ENCODE measurements at regions not wholly inside any gene's neighbourhood (a gene's known extent, or its start where the extent isn't known, plus 50 kb on each side); places are given as distances from the start of the nearest gene placed in this dataset.
"Not testable (repeated sequence)": the region's sequence is repeated elsewhere in the genome, so short reads cannot be mapped to it uniquely, and the experiment has no call there.

DNA sequence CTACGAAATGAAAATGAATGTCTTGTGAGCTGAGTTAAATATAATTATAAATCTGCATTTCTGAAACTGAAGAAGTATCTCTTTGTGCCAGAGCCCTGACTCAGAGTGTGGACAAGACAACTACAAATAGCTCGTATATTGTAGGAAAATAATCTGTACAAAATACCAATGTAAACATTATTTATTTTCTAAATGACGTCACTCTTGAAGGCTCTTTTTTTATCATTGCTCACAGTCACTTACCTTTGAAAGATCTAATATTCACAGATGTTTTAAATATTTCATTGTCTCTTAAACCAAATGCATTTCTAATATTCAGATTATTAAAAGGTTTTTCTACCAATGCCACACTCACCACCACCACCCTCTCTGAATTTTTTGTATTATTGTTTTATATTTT, 226.1 kb downstream of the SLCO4C1 start:
- DNase-seq, result no peak
- ChIA-PET POLR2A (no interaction called here), CTCF (no interaction called here)
- Mint-ChIP-seq H3K36me3 (no peaks in the 10 kb centered on the region), H3K4me1 (no peaks in the 10 kb centered on the region), H3K9me3 (peaks cover 0 to 5% (median 0%) of the 10 kb centered on the region in 11 donors), H3K4me3 (no peak overlapping the region), H3K27ac (no peak overlapping the region), H3K27me3 (peaks cover 0 to 7% (median 0%) of the 10 kb centered on the region in 5 donors)
- Histone ChIP-seq H3K9me3 (ENCODE audit: control insufficient read depth in 2 of 3, low read length in 3 of 3) (no peaks in the 10 kb centered on the region), H3K4me1 (ENCODE audit: control insufficient read depth in 2 of 2, insufficient read depth in 2 of 2, low read length in 2 of 2) (no peaks in the 10 kb centered on the region), H3K4me3 (ENCODE audit: low read length) (no peak overlapping the region), H3K36me3 (ENCODE audit: control insufficient read depth in 2 of 3, insufficient read depth in 3 of 3, low read length in 3 of 3) (no peaks in the 10 kb centered on the region), H3K27ac (ENCODE audit: low read depth, low read length) (no peak overlapping the region), H3K27me3 (ENCODE audit: control insufficient read depth in 2 of 2, insufficient read depth in 2 of 2, low read length in 2 of 2) (no peaks in the 10 kb centered on the region)
- intact Hi-C loops (cut with micrococcal nuclease), result no loop called here
- no peak for ATAC-seq

GRCh38 chr5:102068870-102069269, 227.2 kb downstream of the SLCO4C1 start:
- CTCF ChIA-PET, result no interaction called here
- intact Hi-C loops (cut with micrococcal nuclease), result no loop called here
- H3K27me3 ChIP-seq (ENCODE audit: control insufficient read depth in 2 of 2, insufficient read depth in 2 of 2, low read length in 2 of 2), result no peaks in the 10 kb centered on the region
- peaks cover 0 to 11% (median 0%) of the 10 kb centered on the region in 11 donors for H3K9me3 Mint-ChIP-seq
- no peaks in the 10 kb centered on the region for H3K4me1 ChIP-seq (ENCODE audit: control insufficient read depth in 2 of 2, insufficient read depth in 2 of 2, low read length in 2 of 2)
- H3K4me1 Mint-ChIP-seq, result no peaks in the 10 kb centered on the region
- no peaks in the 10 kb centered on the region for H3K36me3 Mint-ChIP-seq
- H3K27me3 Mint-ChIP-seq, result peaks cover 0 to 7% (median 0%) of the 10 kb centered on the region in 5 donors
- H3K27ac ChIP-seq (ENCODE audit: low read depth, low read length), result no peak overlapping the region
- H3K4me3 ChIP-seq (ENCODE audit: low read length), result no peak overlapping the region
- no peak for ATAC-seq
- POLR2A ChIA-PET, result no interaction called here
- no peaks in the 10 kb centered on the region for H3K36me3 ChIP-seq (ENCODE audit: control insufficient read depth in 2 of 3, insufficient read depth in 3 of 3, low read length in 3 of 3)
- no peak overlapping the region for H3K4me3 Mint-ChIP-seq
- no peak overlapping the region for H3K27ac Mint-ChIP-seq
- DNase-seq, result no peak
- H3K9me3 ChIP-seq (ENCODE audit: control insufficient read depth in 2 of 3, low read length in 3 of 3), result no peaks in the 10 kb centered on the region

- Mint-ChIP-seq H3K4me1 (peaks cover 0 to 2% (median 0%) of the 10 kb centered on the region in 7 donors), H3K36me3 (no peaks in the 10 kb centered on the region), H3K27me3 (no peaks in the 10 kb centered on the region), H3K9me3 (peaks cover 0 to 10% (median 4%) of the 10 kb centered on the region in 11 donors), H3K27ac (no peak overlapping the region), H3K4me3 (no peak overlapping the region)
- ChIA-PET CTCF (no interaction called here), POLR2A (no interaction called here)
- Histone ChIP-seq H3K27me3 (ENCODE audit: control insufficient read depth in 2 of 2, insufficient read depth in 2 of 2, low read length in 2 of 2) (no peaks in the 10 kb centered on the region), H3K4me1 (ENCODE audit: control insufficient read depth in 2 of 2, insufficient read depth in 2 of 2, low read length in 2 of 2) (no peaks in the 10 kb centered on the region), H3K9me3 (ENCODE audit: control insufficient read depth in 2 of 3, low read length in 3 of 3) (no peaks in the 10 kb centered on the region), H3K36me3 (ENCODE audit: control insufficient read depth in 2 of 3, insufficient read depth in 3 of 3, low read length in 3 of 3) (no peaks in the 10 kb centered on the region), H3K4me3 (ENCODE audit: low read length) (no peak overlapping the region), H3K27ac (ENCODE audit: low read depth, low read length) (no peak overlapping the region)
- intact Hi-C loops (cut with micrococcal nuclease), result no loop called here
- ATAC-seq (no peak), DNase-seq (no peak)
Observed at GRCh38 chr5:102049517-102049916, 246.6 kb downstream of the SLCO4C1 start.

DNA sequence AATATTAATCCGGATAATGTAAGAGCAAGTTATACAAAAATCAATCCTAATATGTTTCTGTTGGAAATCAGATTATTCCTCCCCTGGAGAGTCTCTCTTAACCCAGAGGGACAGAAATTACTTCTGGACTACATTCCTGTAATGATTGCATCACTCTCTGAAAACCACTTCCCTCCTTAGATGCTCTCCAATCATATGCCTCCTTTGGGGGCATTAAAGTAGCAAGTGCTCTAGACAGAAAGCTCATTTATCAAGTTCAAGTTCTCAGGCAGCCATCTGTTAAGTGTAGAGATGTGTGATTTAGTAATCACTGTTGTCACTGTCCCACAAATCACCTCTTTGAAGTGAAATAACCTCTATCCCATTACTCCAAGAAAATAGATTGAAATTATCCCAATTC, 247.1 kb downstream of the SLCO4C1 start:
- H3K36me3 ChIP-seq (ENCODE audit: control insufficient read depth in 2 of 3, insufficient read depth in 3 of 3, low read length in 3 of 3), result no peaks in the 10 kb centered on the region
- Mint-ChIP-seq H3K27me3 (no peaks in the 10 kb centered on the region), H3K36me3 (no peaks in the 10 kb centered on the region), H3K4me3 (no peak overlapping the region), H3K9me3 (peaks cover 0 to 10% (median 4%) of the 10 kb centered on the region in 11 donors), H3K4me1 (peaks cover 0 to 2% (median 0%) of the 10 kb centered on the region in 7 donors), H3K27ac (no peak overlapping the region)
- CTCF ChIA-PET, result no interaction called here
- no peak overlapping the region for H3K27ac ChIP-seq (ENCODE audit: low read depth, low read length)
- POLR2A ChIA-PET, result no interaction called here
- no peaks in the 10 kb centered on the region for H3K9me3 ChIP-seq (ENCODE audit: control insufficient read depth in 2 of 3, low read length in 3 of 3)
- no peak overlapping the region for H3K4me3 ChIP-seq (ENCODE audit: low read length)
- H3K4me1 ChIP-seq (ENCODE audit: control insufficient read depth in 2 of 2, insufficient read depth in 2 of 2, low read length in 2 of 2), result no peaks in the 10 kb centered on the region
- intact Hi-C loops (cut with micrococcal nuclease), result no loop called here
- no peaks in the 10 kb centered on the region for H3K27me3 ChIP-seq (ENCODE audit: control insufficient read depth in 2 of 2, insufficient read depth in 2 of 2, low read length in 2 of 2)
- ATAC-seq (no peak), DNase-seq (no peak)

- H3K4me3 ChIP-seq (ENCODE audit: low read length); H3K27ac ChIP-seq (ENCODE audit: low read depth, low read length); POLR2A ChIA-PET; H3K27me3 Mint-ChIP-seq; H3K4me1 ChIP-seq (ENCODE audit: control insufficient read depth in 2 of 2, insufficient read depth in 2 of 2, low read length in 2 of 2); H3K36me3 Mint-ChIP-seq; intact Hi-C loops (cut with micrococcal nuclease); H3K9me3 ChIP-seq (ENCODE audit: control insufficient read depth in 2 of 3, low read length in 3 of 3); H3K27ac Mint-ChIP-seq; CTCF ChIA-PET; H3K4me1 Mint-ChIP-seq; H3K27me3 ChIP-seq (ENCODE audit: control insufficient read depth in 2 of 2, insufficient read depth in 2 of 2, low read length in 2 of 2); ATAC-seq; DNase-seq; H3K36me3 ChIP-seq (ENCODE audit: control insufficient read depth in 2 of 3, insufficient read depth in 3 of 3, low read length in 3 of 3); H3K4me3 Mint-ChIP-seq: not testable (repeated sequence)
- peaks cover 0 to 10% (median 4%) of the 10 kb centered on the region in 11 donors for H3K9me3 Mint-ChIP-seq
Observed at GRCh38 chr5:102047073-102047472, 249.0 kb downstream of the SLCO4C1 start.

GRCh38 chr5:102040326-102040725, 255.8 kb downstream of the SLCO4C1 start:
- Histone ChIP-seq H3K9me3 (ENCODE audit: control insufficient read depth in 2 of 3, low read length in 3 of 3) (no peaks in the 10 kb centered on the region), H3K36me3 (ENCODE audit: control insufficient read depth in 2 of 3, insufficient read depth in 3 of 3, low read length in 3 of 3) (no peaks in the 10 kb centered on the region), H3K27ac (ENCODE audit: low read depth, low read length) (no peak overlapping the region), H3K4me1 (ENCODE audit: control insufficient read depth in 2 of 2, insufficient read depth in 2 of 2, low read length in 2 of 2) (no peaks in the 10 kb centered on the region), H3K27me3 (ENCODE audit: control insufficient read depth in 2 of 2, insufficient read depth in 2 of 2, low read length in 2 of 2) (no peaks in the 10 kb centered on the region), H3K4me3 (ENCODE audit: low read length) (no peak overlapping the region)
- no peak overlapping the region for H3K4me3 Mint-ChIP-seq
- ChIA-PET POLR2A (no interaction called here), CTCF (no interaction called here)
- ATAC-seq, result no peak
- no peaks in the 10 kb centered on the region for H3K4me1 Mint-ChIP-seq
- H3K36me3 Mint-ChIP-seq, result no peaks in the 10 kb centered on the region
- H3K9me3 Mint-ChIP-seq, result peaks cover 0 to 4% (median 0%) of the 10 kb centered on the region in 11 donors
- intact Hi-C loops (cut with micrococcal nuclease), result no loop called here
- H3K27me3 Mint-ChIP-seq, result no peaks in the 10 kb centered on the region
- H3K27ac Mint-ChIP-seq, result no peak overlapping the region
- no peak for DNase-seq

- Mint-ChIP-seq H3K36me3 (no peaks in the 10 kb centered on the region), H3K9me3 (peaks cover 0 to 2% (median 0%) of the 10 kb centered on the region in 11 donors), H3K4me1 (no peaks in the 10 kb centered on the region), H3K27me3 (no peaks in the 10 kb centered on the region), H3K27ac (no peak overlapping the region), H3K4me3 (no peak overlapping the region)
- no peaks in the 10 kb centered on the region for H3K9me3 ChIP-seq (ENCODE audit: control insufficient read depth in 2 of 3, low read length in 3 of 3)
- H3K27me3 ChIP-seq (ENCODE audit: control insufficient read depth in 2 of 2, insufficient read depth in 2 of 2, low read length in 2 of 2), result no peaks in the 10 kb centered on the region
- H3K4me1 ChIP-seq (ENCODE audit: control insufficient read depth in 2 of 2, insufficient read depth in 2 of 2, low read length in 2 of 2), result no peaks in the 10 kb centered on the region
- intact Hi-C loops (cut with micrococcal nuclease), result no loop called here
- ChIA-PET CTCF (interaction anchor here (0.7 kb wide), 1 partner anchor 1725 kb away, joined by 4 read pairs; no protein-coding TSS in a partner anchor), POLR2A (no interaction called here)
- H3K36me3 ChIP-seq (ENCODE audit: control insufficient read depth in 2 of 3, insufficient read depth in 3 of 3, low read length in 3 of 3), result no peaks in the 10 kb centered on the region
- no peak overlapping the region for H3K4me3 ChIP-seq (ENCODE audit: low read length)
- ATAC-seq (no peak), DNase-seq (no peak)
- no peak overlapping the region for H3K27ac ChIP-seq (ENCODE audit: low read depth, low read length)
Observed at GRCh38 chr5:102036927-102037326, 259.2 kb downstream of the SLCO4C1 start.

Data from naive thymus-derived CD4-positive, alpha-beta T cell (primary cell).